Lower lobe of right lung (tissue), 2 donors: ENCODE measurements at regions not wholly inside any gene's neighbourhood (a gene's known extent, or its start where the extent isn't known, plus 50 kb on each side); places are given as distances from the start of the nearest gene placed in this dataset.
"Not testable (repeated sequence)": the region's sequence is repeated elsewhere in the genome, so short reads cannot be mapped to it uniquely, and the experiment has no call there.

Source experiments
- ATAC-seq, 2 donors: fragments of 200-7000 bp; cut with Tn5 transposase; one replicate each; pipeline ENCODE4 v1.9.1; 2020 to 2022; ENCODE audit warnings: mild to moderate bottlenecking in 2 of 2, moderate library complexity in 2 of 2
- DNase-seq: peaks from one replicate; pipeline ENCODE4 v3.0.0-alpha.2; 2020
- H3K27ac ChIP-seq: fragments of 200-600 bp; one replicate; pipeline ENCODE4 v1.8.0; 2022
- H3K27me3 ChIP-seq: fragments of 200-600 bp; one replicate; pipeline ENCODE4 v1.8.0; 2022; ENCODE audit warnings: low read depth
- H3K36me3 ChIP-seq: fragments of 200-600 bp; one replicate; pipeline ENCODE4 v1.8.0; 2022; ENCODE audit warnings: mild to moderate bottlenecking
- H3K4me1 ChIP-seq: fragments of 200-600 bp; one replicate; pipeline ENCODE4 v1.8.0; 2022
- H3K4me3 ChIP-seq: fragments of 200-600 bp; one replicate; pipeline ENCODE4 v1.8.0; 2022; ENCODE audit warnings: mild to moderate bottlenecking
- H3K9me3 ChIP-seq: fragments of 200-600 bp; one replicate; pipeline ENCODE4 v1.8.0; 2022
- intact Hi-C: fragments of 100-400 bp; cut with DNase I; formaldehyde crosslinking; loops from one replicate; pipeline ENCODE4 v1.11.0; 2022
- TF ChIP-seq, protein P1 (sequence below): fragments of 200-600 bp; IDR thresholded peaks from one replicate; pipeline ENCODE4 v1.8.0; 2022; ENCODE audit warnings: antibody characterized with exemption, mild to moderate bottlenecking
- donor health status: DM: no; HTN: yes; CAD: no; lungs with severe emphysema.

GRCh38 chr13:50747737-50748350, 95.6 kb downstream of the DLEU7 start:
- no peak overlapping the region for H3K27ac ChIP-seq
- H3K4me3 ChIP-seq, result no peak overlapping the region
- H3K9me3 ChIP-seq, result no peaks in the 10 kb centered on the region
- DNase-seq (no peak), ATAC-seq (no peak)
- H3K4me1 ChIP-seq, result no peaks in the 10 kb centered on the region
- intact Hi-C loops, result no loop called here
- no peaks in the 10 kb centered on the region for H3K27me3 ChIP-seq
- TF ChIP-seq, protein P1, sequence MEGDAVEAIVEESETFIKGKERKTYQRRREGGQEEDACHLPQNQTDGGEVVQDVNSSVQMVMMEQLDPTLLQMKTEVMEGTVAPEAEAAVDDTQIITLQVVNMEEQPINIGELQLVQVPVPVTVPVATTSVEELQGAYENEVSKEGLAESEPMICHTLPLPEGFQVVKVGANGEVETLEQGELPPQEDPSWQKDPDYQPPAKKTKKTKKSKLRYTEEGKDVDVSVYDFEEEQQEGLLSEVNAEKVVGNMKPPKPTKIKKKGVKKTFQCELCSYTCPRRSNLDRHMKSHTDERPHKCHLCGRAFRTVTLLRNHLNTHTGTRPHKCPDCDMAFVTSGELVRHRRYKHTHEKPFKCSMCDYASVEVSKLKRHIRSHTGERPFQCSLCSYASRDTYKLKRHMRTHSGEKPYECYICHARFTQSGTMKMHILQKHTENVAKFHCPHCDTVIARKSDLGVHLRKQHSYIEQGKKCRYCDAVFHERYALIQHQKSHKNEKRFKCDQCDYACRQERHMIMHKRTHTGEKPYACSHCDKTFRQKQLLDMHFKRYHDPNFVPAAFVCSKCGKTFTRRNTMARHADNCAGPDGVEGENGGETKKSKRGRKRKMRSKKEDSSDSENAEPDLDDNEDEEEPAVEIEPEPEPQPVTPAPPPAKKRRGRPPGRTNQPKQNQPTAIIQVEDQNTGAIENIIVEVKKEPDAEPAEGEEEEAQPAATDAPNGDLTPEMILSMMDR, result no peak
- H3K36me3 ChIP-seq, result no peaks in the 10 kb centered on the region

- intact Hi-C loops, H3K4me3 ChIP-seq, H3K4me1 ChIP-seq, H3K9me3 ChIP-seq, DNase-seq, H3K27ac ChIP-seq, H3K27me3 ChIP-seq, ATAC-seq, H3K36me3 ChIP-seq: not testable (repeated sequence)
Measured at GRCh38 chr13:50753221-50753620, 90.3 kb downstream of the DLEU7 start.

DNA sequence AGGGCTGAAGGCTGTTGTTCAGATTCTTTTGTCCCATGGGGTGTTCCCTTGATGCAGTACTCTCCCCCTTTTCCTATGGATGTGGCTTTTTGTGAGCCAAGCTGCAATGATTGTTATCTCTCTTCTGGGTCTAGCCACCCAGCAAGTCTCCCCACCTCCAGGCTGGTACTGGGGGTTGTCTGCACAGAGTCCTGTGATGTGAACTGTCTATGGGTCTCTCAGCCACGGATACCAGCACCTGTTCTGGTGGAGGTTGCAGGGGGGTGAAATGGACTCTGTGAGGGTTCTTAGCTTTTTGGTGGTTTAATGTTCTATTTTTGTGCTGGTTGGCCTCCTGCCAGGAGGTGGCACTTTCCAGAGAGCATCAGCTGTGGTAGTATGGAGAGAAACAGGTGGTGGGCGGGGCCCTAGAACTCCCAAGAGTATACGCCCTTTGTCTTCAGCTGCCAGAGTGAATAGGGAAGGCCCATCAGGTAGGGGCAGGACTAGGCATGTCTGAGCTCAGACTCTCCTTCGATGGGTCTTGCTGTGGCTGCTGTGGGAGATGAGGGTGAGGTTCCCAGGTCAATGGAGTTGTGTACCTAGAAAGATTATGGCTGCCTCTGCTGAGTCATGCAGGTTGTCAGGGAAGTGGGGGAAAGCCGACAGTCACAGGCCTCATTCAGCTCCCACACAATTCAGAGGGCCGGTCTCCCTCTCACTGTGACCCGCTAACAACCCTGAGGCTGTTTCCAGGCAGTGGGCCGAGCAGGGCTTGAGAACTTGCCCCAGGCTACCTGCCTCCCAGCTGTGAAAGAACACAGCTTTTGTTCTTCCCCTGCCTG, 87.4 kb downstream of the DLEU7 start:
- H3K4me1 ChIP-seq, H3K36me3 ChIP-seq, DNase-seq, H3K9me3 ChIP-seq, H3K27me3 ChIP-seq, ATAC-seq, intact Hi-C loops, H3K4me3 ChIP-seq, H3K27ac ChIP-seq: not testable (repeated sequence)

DNA sequence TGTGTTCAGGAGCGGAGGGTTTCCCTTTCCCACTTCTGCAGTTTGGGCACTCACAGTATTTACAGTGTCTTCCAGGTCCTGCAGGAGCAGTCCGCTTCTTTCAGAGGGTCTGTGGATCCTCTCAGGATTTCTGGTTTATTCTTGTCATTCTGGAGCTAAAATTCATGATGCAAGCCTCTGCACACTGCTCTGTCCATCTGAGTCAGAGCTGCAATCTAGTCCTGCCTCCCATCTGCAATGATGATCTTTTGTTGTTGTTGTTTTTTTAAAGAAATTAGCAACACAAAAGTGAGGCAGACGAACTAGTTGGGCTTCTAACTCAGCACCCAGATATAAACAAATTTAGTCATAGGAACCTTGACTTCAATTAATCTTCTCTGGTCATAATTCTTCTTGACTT, 86.5 kb downstream of the DLEU7 start:
- no peak for DNase-seq
- Histone ChIP-seq H3K36me3 (no peaks in the 10 kb centered on the region), H3K4me1 (no peaks in the 10 kb centered on the region), H3K4me3 (no peak overlapping the region), H3K27me3 (no peaks in the 10 kb centered on the region), H3K27ac (no peak overlapping the region), H3K9me3 (no peaks in the 10 kb centered on the region)
- TF ChIP-seq, protein P1, result no peak
- intact Hi-C loops, result no loop called here
- no peak for ATAC-seq

- H3K36me3 ChIP-seq, result no peaks in the 10 kb centered on the region
- intact Hi-C loops, result no loop called here
- H3K27ac ChIP-seq, result no peak overlapping the region
- ATAC-seq, result no peak
- no peaks in the 10 kb centered on the region for H3K9me3 ChIP-seq
- H3K4me3 ChIP-seq, result no peak overlapping the region
- no peaks in the 10 kb centered on the region for H3K4me1 ChIP-seq
- no peaks in the 10 kb centered on the region for H3K27me3 ChIP-seq
- TF ChIP-seq, protein P1, result no peak
- no peak for DNase-seq
Measured at GRCh38 chr13:50758796-50759195, 84.7 kb downstream of the DLEU7 start.

- TF ChIP-seq, protein P1, result no peak
- DNase-seq (no peak), ATAC-seq (no peak)
- Histone ChIP-seq H3K36me3 (no peaks in the 10 kb centered on the region), H3K27ac (no peak overlapping the region), H3K9me3 (no peaks in the 10 kb centered on the region), H3K4me1 (no peaks in the 10 kb centered on the region), H3K4me3 (no peak overlapping the region), H3K27me3 (no peaks in the 10 kb centered on the region)
- intact Hi-C loops, result no loop called here
Measured at GRCh38 chr13:50760751-50761150, 82.7 kb downstream of the DLEU7 start.
